Choroid plexus epithelial cell (primary cell): ENCODE measurements at regions not wholly inside any gene's neighbourhood (a gene's known extent, or its start where the extent isn't known, plus 50 kb on each side); places are given as distances from the start of the nearest gene placed in this dataset.

Experiments used
- DNase-seq: peaks from one replicate; pipeline ENCODE4 v3.0.0-alpha.2; 2010; ENCODE audit warnings: low read depth
- H3K4me3 ChIP-seq: 2 replicates; pipeline ENCODE4 v1.5.1; 2011; ENCODE audit warnings: low read depth, mild to moderate bottlenecking, control low read depth, low read length, moderate library complexity
- TF ChIP-seq, protein P1 (sequence below): conservative IDR thresholded peaks from 2 replicates; pipeline ENCODE4 v1.5.1; 2011; ENCODE audit warnings: low read depth, mild to moderate bottlenecking, control low read depth, inconsistent platforms, low read length, moderate library complexity

DNA sequence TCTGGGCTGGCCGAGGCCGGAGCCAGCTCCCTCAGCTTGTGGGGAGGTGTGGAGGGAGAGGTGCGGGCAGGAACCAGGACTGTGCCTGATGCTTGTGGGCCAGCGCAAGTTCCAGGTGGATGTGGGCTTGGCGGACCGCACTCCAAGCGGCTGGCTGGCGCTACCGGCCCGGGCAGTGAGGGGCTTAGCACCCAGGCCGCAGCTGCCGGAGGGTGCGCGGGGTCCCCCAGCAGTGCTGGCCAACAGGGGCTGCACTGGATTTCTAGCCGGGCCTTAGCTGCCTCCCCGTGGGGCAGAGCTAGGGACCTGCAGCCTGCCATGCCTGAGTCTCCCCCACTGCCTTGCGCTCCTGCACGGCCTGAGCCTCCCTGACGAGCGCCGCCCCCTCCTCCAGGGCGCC, 242.8 kb downstream of the CCSER2 start:
- H3K4me3 ChIP-seq = no peak overlapping the region
- TF ChIP-seq, protein P1, sequence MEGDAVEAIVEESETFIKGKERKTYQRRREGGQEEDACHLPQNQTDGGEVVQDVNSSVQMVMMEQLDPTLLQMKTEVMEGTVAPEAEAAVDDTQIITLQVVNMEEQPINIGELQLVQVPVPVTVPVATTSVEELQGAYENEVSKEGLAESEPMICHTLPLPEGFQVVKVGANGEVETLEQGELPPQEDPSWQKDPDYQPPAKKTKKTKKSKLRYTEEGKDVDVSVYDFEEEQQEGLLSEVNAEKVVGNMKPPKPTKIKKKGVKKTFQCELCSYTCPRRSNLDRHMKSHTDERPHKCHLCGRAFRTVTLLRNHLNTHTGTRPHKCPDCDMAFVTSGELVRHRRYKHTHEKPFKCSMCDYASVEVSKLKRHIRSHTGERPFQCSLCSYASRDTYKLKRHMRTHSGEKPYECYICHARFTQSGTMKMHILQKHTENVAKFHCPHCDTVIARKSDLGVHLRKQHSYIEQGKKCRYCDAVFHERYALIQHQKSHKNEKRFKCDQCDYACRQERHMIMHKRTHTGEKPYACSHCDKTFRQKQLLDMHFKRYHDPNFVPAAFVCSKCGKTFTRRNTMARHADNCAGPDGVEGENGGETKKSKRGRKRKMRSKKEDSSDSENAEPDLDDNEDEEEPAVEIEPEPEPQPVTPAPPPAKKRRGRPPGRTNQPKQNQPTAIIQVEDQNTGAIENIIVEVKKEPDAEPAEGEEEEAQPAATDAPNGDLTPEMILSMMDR = no peak
- DNase-seq = no peak

DNA sequence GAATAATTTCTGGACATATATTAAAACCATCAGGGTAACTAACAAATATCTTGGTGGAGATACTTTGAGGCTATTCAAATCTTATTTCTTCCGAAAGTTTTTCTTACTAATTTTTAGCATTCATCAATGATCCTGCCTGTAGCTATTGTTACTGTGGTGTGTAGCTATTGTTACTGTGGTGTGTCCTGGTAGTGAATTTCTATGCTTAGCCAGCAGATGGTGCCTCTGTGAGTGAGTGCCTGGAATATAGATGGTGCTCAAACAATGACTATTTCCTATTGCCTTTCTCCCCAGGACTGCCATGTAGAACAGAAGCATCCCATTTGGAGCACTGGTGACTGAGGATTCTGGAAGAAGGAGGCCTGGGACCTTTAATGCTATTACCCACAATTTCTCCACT, 245.7 kb downstream of the CCSER2 start:
- no peak overlapping the region for H3K4me3 ChIP-seq
- TF ChIP-seq, protein P1 = peak; percentile 36
- peak; percentile 20 for DNase-seq

DNA sequence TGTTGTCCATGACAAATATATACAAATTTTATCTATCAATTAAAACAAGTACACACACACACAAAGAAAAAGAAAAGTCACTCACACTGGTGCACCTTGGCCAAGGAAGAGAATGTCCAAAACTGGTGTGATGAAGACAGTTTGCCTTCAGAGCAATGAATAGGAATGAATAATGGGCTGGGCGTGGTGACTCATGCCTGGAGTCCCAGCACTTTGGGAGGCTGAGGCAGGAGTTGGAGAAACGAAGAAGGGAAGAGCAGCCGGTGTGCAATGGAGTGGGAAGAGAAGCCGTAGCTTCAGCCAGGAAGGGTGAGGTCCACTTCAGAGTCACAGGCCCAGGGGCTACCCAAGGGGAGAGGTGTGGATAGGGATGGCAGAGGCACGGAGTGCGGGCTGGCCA, 253.6 kb downstream of the CCSER2 start:
- no peak overlapping the region for H3K4me3 ChIP-seq
- DNase-seq = no peak
- TF ChIP-seq, protein P1 = no peak

DNA sequence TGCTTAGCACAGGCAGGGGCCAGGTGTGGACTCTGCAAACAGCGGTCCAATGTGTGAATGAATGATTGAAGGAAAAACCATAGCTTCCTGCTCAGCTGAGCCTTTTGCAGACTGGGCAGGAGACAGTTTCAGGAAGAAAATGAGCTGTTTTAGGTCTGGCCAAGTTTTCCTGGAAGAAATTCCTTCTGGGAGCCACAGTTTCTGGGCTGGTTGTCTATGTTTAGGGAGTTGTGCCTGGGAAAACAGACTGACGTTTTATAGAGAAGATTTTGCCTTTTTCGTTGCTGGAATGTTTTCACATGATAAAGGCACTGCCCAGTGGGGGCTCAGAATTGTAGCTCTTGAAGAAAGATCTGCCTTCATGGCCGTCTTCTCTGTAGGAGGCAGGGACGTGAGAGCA, 255.1 kb downstream of the CCSER2 start:
- TF ChIP-seq, protein P1 = no peak
- H3K4me3 ChIP-seq = no peak overlapping the region
- no peak for DNase-seq

DNA sequence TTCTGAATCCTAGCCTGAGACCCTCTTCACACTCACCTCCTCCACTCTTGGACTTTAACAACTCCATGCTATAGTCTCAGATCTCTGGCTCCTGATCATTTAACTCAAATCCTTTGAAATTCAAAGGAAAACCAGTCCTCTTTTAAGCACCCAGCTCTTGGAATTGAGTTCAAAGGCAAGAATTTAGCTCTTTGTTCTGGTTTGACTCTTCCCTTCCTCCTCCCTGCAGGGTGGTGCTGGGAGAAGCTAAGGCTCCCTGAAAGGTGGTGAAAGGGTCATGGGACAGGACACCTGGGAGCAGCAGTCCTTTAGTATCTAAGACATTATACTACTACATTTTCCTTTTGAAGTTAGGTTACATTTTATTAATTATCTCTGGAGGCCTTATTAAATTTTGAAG, 259.4 kb downstream of the CCSER2 start:
- TF ChIP-seq, protein P1 = no peak
- H3K4me3 ChIP-seq = no peak overlapping the region
- DNase-seq = no peak

DNA sequence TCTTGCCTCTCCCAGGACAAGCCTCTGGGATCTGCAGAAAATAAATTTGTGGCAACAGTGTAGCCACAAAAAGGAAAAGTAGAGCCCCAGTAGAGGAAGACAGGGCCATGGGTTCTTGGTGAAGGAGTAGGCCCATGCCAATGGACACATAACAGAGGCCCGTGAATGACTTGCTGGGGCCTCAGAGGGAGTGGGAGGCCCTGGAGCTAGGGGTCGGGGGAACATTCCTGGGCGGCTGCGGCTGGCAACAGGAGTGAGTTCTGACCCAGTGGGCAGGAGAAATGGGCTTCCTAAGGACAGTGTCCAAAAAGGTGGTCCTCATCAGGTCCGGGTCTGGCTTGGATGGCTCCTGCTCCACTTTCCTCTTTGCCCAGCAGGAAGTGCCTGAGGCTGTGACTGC, 260.0 kb downstream of the CCSER2 start:
- TF ChIP-seq, protein P1 = no peak
- DNase-seq = no peak
- no peak overlapping the region for H3K4me3 ChIP-seq

DNA sequence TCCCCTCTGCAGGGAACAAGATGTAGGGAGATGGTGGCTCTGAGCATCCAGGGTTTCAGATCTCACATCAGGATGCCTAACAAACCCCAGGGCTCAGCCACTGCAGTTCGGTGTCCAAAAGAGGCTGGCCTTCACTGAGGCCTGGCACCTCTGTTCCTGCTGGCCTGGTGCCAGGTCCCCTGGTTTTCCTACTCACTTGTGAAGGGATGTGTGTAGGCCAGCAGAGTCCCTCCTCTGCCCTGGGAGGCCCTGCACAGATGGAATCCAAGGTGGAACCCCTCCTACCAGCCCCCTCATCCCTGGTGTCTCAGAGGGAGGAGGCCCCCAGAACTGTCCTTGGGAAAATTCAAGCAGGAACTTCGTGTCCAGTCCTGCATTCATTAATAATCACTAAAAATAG, 260.6 kb downstream of the CCSER2 start:
- TF ChIP-seq, protein P1 = no peak

More for the DNA sequence above, 260.6 kb downstream of the CCSER2 start:
- DNase-seq = no peak
- no peak overlapping the region for H3K4me3 ChIP-seq
